GM21423 (cell line): ENCODE measurements at regions not wholly inside any gene's neighbourhood (a gene's known extent, or its start where the extent isn't known, plus 50 kb on each side); places are given as distances from the start of the nearest gene placed in this dataset.
"Not testable (repeated sequence)": the region's sequence is repeated elsewhere in the genome, so short reads cannot be mapped to it uniquely, and the experiment has no call there.

ENCODE experiments used
- ATAC-seq: cut with Tn5 transposase; IDR thresholded peaks from one replicate; pipeline ENCODE4 v1.9.1; 2021; ENCODE audit warnings: mild to moderate bottlenecking, moderate library complexity; ENCODE audit not compliant: unreplicated experiment

- no peak for ATAC-seq
Measured at GRCh38 chr14:57150449-57150848, 118.3 kb downstream of the EXOC5 start.

- no peak for ATAC-seq
Measured at GRCh38 chr14:57139173-57139572, 129.5 kb downstream of the EXOC5 start.

- no peak for ATAC-seq
Measured at GRCh38 chr14:57136669-57137328, 131.9 kb downstream of the EXOC5 start.

- not testable (repeated sequence) for ATAC-seq
Measured at GRCh38 chr14:57127809-57128208, 140.9 kb downstream of the EXOC5 start.

- ATAC-seq, result no peak
Measured at GRCh38 chr14:57122129-57122528, 146.6 kb downstream of the EXOC5 start.

- ATAC-seq, result not testable (repeated sequence)
Measured at GRCh38 chr14:57112072-57112807, 156.5 kb downstream of the EXOC5 start.

GRCh38 chr14:57110411-57110810, 158.3 kb downstream of the EXOC5 start:
- ATAC-seq, result not testable (repeated sequence)

- ATAC-seq, result no peak
Measured at GRCh38 chr14:57091030-57091608, 177.6 kb downstream of the EXOC5 start.

- no peak for ATAC-seq
Measured at GRCh38 chr14:57089901-57090300, 178.8 kb downstream of the EXOC5 start.

GRCh38 chr14:57087841-57088240, 180.9 kb downstream of the EXOC5 start:
- no peak for ATAC-seq

GRCh38 chr14:57086271-57087162, 182.2 kb downstream of the EXOC5 start:
- ATAC-seq, result no peak

GRCh38 chr14:57085801-57086200, 182.9 kb downstream of the EXOC5 start:
- no peak for ATAC-seq

- no peak for ATAC-seq
Measured at GRCh38 chr14:57085043-57085442, 183.7 kb downstream of the EXOC5 start.

- no peak for ATAC-seq
Measured at GRCh38 chr14:57080691-57081090, 188.0 kb downstream of the EXOC5 start.

GRCh38 chr14:57078054-57078453, 190.7 kb downstream of the EXOC5 start:
- ATAC-seq, result no peak

GRCh38 chr14:57073986-57074385, 194.7 kb downstream of the EXOC5 start:
- no peak for ATAC-seq

GRCh38 chr14:57071639-57072038, 197.1 kb downstream of the EXOC5 start:
- no peak for ATAC-seq

GRCh38 chr14:57069702-57070101, 199.0 kb downstream of the EXOC5 start:
- ATAC-seq, result no peak

GRCh38 chr14:57068511-57068910, 200.2 kb downstream of the EXOC5 start:
- ATAC-seq, result no peak

- peak; percentile 68 for ATAC-seq
Measured at GRCh38 chr14:57066887-57067513, 201.7 kb downstream of the EXOC5 start.

GRCh38 chr14:57066463-57066862, 202.2 kb downstream of the EXOC5 start:
- no peak for ATAC-seq
